GM12878 (cell line): ENCODE measurements at regions not wholly inside any gene's neighbourhood (a gene's known extent, or its start where the extent isn't known, plus 50 kb on each side); places are given as distances from the start of the nearest gene placed in this dataset.

ENCODE experiments used
- ATAC-seq: fragments of 200-7000 bp; cut with Tn5 transposase; 3 replicates; pipeline ENCODE4 v1.9.1; 2020; ENCODE audit warnings: mild to moderate bottlenecking, moderate library complexity
- BruUV-seq: library from RNA; stranded (reverse); fragments of 400-500 nt; replicated peaks from 2 replicates; lab custom pipeline; 2021; lab: Mats Ljungman, UMichigan
- CTCF ChIA-PET: fragments of 300-600 bp; sonication (Branson Sonifier 250); formaldehyde crosslinking; extraction: SDS; loops from one replicate; lab custom pipeline; 2021; ENCODE audit warnings: inconsistent platforms; lab: Yijun Ruan, JAX
- POLR2A ChIA-PET: fragments of 350-600 bp; formaldehyde crosslinking; extraction: SDS; loops from one replicate; lab custom pipeline; 2021; ENCODE audit warnings: inconsistent platforms; lab: Charles Lee
- RAD21 ChIA-PET: fragments of 300-600 bp; sonication (Branson Sonifier 250); formaldehyde crosslinking; loops from one replicate; lab custom pipeline; 2023; ENCODE audit warnings: antibody characterized with exemption; ENCODE audit not compliant: unreplicated experiment; lab: Charles Lee
- SMC1A ChIA-PET: fragments of 300-600 bp; sonication (Branson Sonifier 250); formaldehyde crosslinking; loops from one replicate; lab custom pipeline; 2023; ENCODE audit not compliant: unreplicated experiment, uncharacterized antibody; lab: Charles Lee
- DNase-seq: peaks from one replicate; pipeline ENCODE4 v3.0.0-alpha.2; 2011; ENCODE audit warnings: low read depth, low spot score
- FAIRE-seq: peaks from 3 replicates; lab custom pipeline; 2011; peaks lifted over from hg19 to GRCh38; lab: Jason Lieb, UNC
- H2AFZ ChIP-seq: 2 replicates; pipeline ENCODE4 v1.6.0; 2011; ENCODE audit warnings: low read depth, low read length, control low read depth; ENCODE audit not compliant: control insufficient read depth
- H3K27ac ChIP-seq: 2 replicates; pipeline ENCODE4 v1.5.1; 2011; ENCODE audit warnings: control low read depth; ENCODE audit not compliant: control insufficient read depth, insufficient read depth
- H3K27me3 ChIP-seq, 2 experiments: replicated peaks in 1 of 2; 2 replicates each; pipeline versions ENCODE4 v1.6.0 to v1.6.1; 2011; ENCODE audit warnings: low read length in 1 of 2; ENCODE audit not compliant: control insufficient read depth in 2 of 2, insufficient read depth in 2 of 2
- H3K36me3 ChIP-seq, 2 experiments: 2 replicates each; pipeline ENCODE4 v1.5.1; 2011; ENCODE audit warnings: low read length in 1 of 2; ENCODE audit not compliant: control insufficient read depth in 2 of 2, insufficient read depth in 2 of 2
- H3K4me1 ChIP-seq: 2 replicates; pipeline ENCODE4 v1.6.1; 2011; ENCODE audit warnings: mild to moderate bottlenecking, low read length, moderate library complexity, mixed read lengths; ENCODE audit not compliant: control insufficient read depth, insufficient read depth
- H3K4me2 ChIP-seq: 2 replicates; pipeline ENCODE4 v1.6.0; 2011; ENCODE audit warnings: control low read depth; ENCODE audit not compliant: control insufficient read depth, insufficient read depth
- H3K4me3 ChIP-seq: fragments of 200-600 bp; sonication (generic); 2 replicates; pipeline ENCODE4 v1.5.1; 2016
- H3K79me2 ChIP-seq: 2 replicates; pipeline ENCODE4 v1.6.0; 2011; ENCODE audit warnings: low read length; ENCODE audit not compliant: control insufficient read depth, insufficient read depth
- H3K9ac ChIP-seq: 2 replicates; pipeline ENCODE4 v1.8.0; 2011; ENCODE audit warnings: low read length, control low read depth, mixed read lengths; ENCODE audit not compliant: control insufficient read depth, insufficient read depth
- H3K9me3 ChIP-seq: replicated peaks from 3 replicates; pipeline ENCODE4 v1.5.1; 2011; ENCODE audit warnings: mild to moderate bottlenecking, low read length; ENCODE audit not compliant: control insufficient read depth, insufficient read depth
- H4K20me1 ChIP-seq: 2 replicates; pipeline ENCODE4 v1.6.0; 2011; ENCODE audit not compliant: control insufficient read depth, insufficient read depth
- BCL3 ChIP-seq: IDR thresholded peaks from 2 replicates; pipeline ENCODE4 v1.6.1; 2011; ENCODE audit warnings: borderline replicate concordance, low read depth, mild to moderate bottlenecking, moderate library complexity, low read length; ENCODE audit not compliant: insufficient read depth, poor library complexity, severe bottlenecking
- IRF5 ChIP-seq: fragments of 450-650 bp; IDR thresholded peaks from 2 replicates; pipeline ENCODE4 v1.6.1; 2017; ENCODE audit warnings: borderline replicate concordance
- NKRF ChIP-seq: fragments of 450-650 bp; conservative IDR thresholded peaks from 2 replicates; pipeline ENCODE4 v1.6.1; 2017; ENCODE audit warnings: mild to moderate bottlenecking, moderate library complexity
- RUNX3 ChIP-seq: IDR thresholded peaks from 2 replicates; pipeline ENCODE4 v1.6.1; 2012; ENCODE audit warnings: low read length, inconsistent platforms
- TAF1 ChIP-seq: IDR thresholded peaks from 2 replicates; pipeline ENCODE4 v1.6.1; 2011; ENCODE audit warnings: mild to moderate bottlenecking, low read depth, low read length, borderline replicate concordance
- WGBS: methylation state at CpG from one replicate; pipeline ENCODE4 v1.1.6; 2016; ENCODE audit warnings: low lambda C conversion rate; ENCODE audit not compliant: insufficient replicate concordance, insufficient coverage; ENCODE audit errors: missing lambda C conversion rate; 5-methylcytosine and 5-hydroxymethylcytosine counted together
- in situ Hi-C: fragments of 300-500 bp; cut with MboI; formaldehyde crosslinking; loops from 9 replicates; pipeline ENCODE4 v1.14.3; 2018; ENCODE audit warnings: mixed read lengths
- intact Hi-C: fragments of 100-400 bp; cut with micrococcal nuclease; formaldehyde crosslinking; loops from one replicate; pipeline ENCODE4 v1.14.2; 2022; ENCODE audit not compliant: unreplicated experiment

- no peak for ATAC-seq
- no peak for FAIRE-seq
- Histone ChIP-seq H2AFZ (no peak overlapping the region), H3K9ac (no peak overlapping the region), H4K20me1 (peaks cover 4% of the 10 kb centered on the region; the same call in 1 of the 2 replicates), H3K79me2 (peaks cover 38% of the 10 kb centered on the region), H3K4me1 (peaks cover 31% of the 10 kb centered on the region), H3K4me3 (no peak overlapping the region), H3K27ac (no peak overlapping the region), H3K36me3 (peaks cover 2 to 4% of the 10 kb centered on the region in 2 experiments; a peak in 3 of 4 replicates), H3K9me3 (no peaks in the 10 kb centered on the region), H3K27me3 (no peaks in the 10 kb centered on the region), H3K4me2 (no peak overlapping the region)
- ChIA-PET SMC1A (interaction anchor here (0.9 to 1.4 kb wide), 2 partner anchors 11 to 14 kb away, joined by 3 to 6 read pairs; no protein-coding TSS in a partner anchor), POLR2A (interaction anchor here (1.1 kb wide), 1 partner anchor 13 kb away, joined by 4 read pairs; no protein-coding TSS in a partner anchor), CTCF (no interaction called here), RAD21 (interaction anchor here (1.0 kb wide), 1 partner anchor 11 kb away, joined by 5 read pairs; no protein-coding TSS in a partner anchor)
- no peak for TF ChIP-seq NKRF
- no TSS peak for BruUV-seq
- DNase-seq = no peak
- intact Hi-C loops (no loop called here), in situ Hi-C loops (no loop called here)
- 88% methylated on average over 11 of the region's 11 CpGs for WGBS
These were observed 170.1 kb downstream of the CRYBB2 start for GRCh38 chr22:25389541-25389919.

- POLR2A ChIA-PET = no interaction called here
These were observed 171.1 kb downstream of the CRYBB2 start for GRCh38 chr22:25390297-25391240.

More at GRCh38 chr22:25390297-25391240, 171.1 kb downstream of the CRYBB2 start:
- Histone ChIP-seq H3K27me3 (no peaks in the 10 kb centered on the region), H3K9me3 (no peaks in the 10 kb centered on the region), H4K20me1 (peaks cover 7% of the 10 kb centered on the region; the same call in 1 of the 2 replicates), H3K9ac (no peak overlapping the region), H3K36me3 (peaks cover 2 to 4% of the 10 kb centered on the region in 2 experiments; a peak in 3 of 4 replicates), H3K4me3 (no peak overlapping the region), H3K79me2 (peaks cover 40% of the 10 kb centered on the region), H2AFZ (no peak overlapping the region), H3K27ac (no peak overlapping the region), H3K4me1 (peaks cover 31% of the 10 kb centered on the region), H3K4me2 (no peak overlapping the region)
- ChIA-PET SMC1A (no interaction called here), RAD21 (no interaction called here), CTCF (no interaction called here)
- DNase-seq = no peak
- TF ChIP-seq RUNX3 = no peak
- TF ChIP-seq IRF5 = no peak
- TF ChIP-seq TAF1 = no peak
- no peak for TF ChIP-seq BCL3
- BruUV-seq = no TSS peak
- no peak for FAIRE-seq
- ATAC-seq = no peak
- intact Hi-C loops = no loop called here
- in situ Hi-C loops = no loop called here
- WGBS = 86% methylated on average over 20 of the region's 20 CpGs
